ENCODE measurements at regions not wholly inside any gene's neighbourhood (a gene's known extent, or its start where the extent isn't known, plus 50 kb on each side); places are given as distances from the start of the nearest gene placed in this dataset.
A peak's percentile ranks its signal among the peaks of the same experiment; 100 is the strongest.

DNA sequence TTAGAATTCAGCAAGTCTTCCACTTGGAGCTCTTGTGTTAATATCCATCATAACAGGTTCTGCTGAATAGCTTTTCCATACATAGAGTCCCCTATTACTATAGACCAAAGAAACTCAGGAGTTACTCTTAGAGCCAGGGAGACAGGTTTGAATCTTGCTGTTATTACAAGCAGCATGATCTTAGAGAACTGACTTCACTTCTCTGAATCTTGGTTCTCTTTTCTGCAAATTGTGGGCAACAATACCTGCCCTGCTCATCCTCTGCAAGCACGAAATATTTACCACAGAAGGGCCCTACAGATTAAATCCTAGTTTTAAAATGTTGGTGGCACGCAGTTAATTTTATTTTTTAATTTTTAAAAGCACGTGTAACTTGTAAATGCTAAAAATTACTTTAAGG lies 111.7 kb downstream of the TLR4 start:
- Histone ChIP-seq H3K4me1 (replicated peaks in 1 of 2) (no peaks in the 10 kb centered on the region), H3K4me3 (no peak overlapping the region), H3K27me3 (no peaks in the 10 kb centered on the region), H3K27ac (no peak overlapping the region), H3K9me3 (replicated peaks in 1 of 3) (no peaks in the 10 kb centered on the region), H3K36me3 (replicated peaks in 1 of 2) (no peaks in the 10 kb centered on the region)
- 77 to 86% (median 80%) methylated on average over 3 of the region's 3 CpGs for WGBS, 4 donors
- DNase-seq: no peak
- intact Hi-C loops (cut with DNase I): no loop called here
- TF ChIP-seq POLR2A (IDR thresholded peaks at IDR 0.05): no peak
- TF ChIP-seq, protein P1, sequence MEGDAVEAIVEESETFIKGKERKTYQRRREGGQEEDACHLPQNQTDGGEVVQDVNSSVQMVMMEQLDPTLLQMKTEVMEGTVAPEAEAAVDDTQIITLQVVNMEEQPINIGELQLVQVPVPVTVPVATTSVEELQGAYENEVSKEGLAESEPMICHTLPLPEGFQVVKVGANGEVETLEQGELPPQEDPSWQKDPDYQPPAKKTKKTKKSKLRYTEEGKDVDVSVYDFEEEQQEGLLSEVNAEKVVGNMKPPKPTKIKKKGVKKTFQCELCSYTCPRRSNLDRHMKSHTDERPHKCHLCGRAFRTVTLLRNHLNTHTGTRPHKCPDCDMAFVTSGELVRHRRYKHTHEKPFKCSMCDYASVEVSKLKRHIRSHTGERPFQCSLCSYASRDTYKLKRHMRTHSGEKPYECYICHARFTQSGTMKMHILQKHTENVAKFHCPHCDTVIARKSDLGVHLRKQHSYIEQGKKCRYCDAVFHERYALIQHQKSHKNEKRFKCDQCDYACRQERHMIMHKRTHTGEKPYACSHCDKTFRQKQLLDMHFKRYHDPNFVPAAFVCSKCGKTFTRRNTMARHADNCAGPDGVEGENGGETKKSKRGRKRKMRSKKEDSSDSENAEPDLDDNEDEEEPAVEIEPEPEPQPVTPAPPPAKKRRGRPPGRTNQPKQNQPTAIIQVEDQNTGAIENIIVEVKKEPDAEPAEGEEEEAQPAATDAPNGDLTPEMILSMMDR (IDR thresholded peaks at IDR 0.05): no peak

DNA sequence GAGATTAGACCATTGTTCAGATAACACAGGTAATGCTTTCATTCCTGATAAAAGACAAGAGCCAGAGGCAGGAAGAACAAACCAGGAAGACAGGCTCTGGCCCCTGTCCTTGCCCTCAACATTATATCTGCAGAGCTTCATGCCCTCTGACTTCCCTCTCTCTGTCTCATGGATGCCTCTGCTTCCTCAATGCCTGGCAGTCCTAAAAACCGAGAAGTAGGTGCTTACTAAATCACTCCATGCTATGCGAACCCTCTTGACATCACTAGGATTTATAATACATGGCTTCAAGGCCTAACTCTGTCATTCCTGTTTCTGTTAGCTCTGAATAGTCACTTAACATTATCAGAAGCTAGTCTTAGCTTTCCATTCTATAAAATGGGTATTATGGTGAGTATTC lies 117.8 kb downstream of the TLR4 start:
- no peak for DNase-seq
- WGBS, 4 donors: 37 to 54% (median 50%) methylated on average over 2 of the region's 2 CpGs
- no peak for TF ChIP-seq POLR2A (IDR thresholded peaks at IDR 0.05)
- TF ChIP-seq, protein P1 (IDR thresholded peaks at IDR 0.05): no peak
- intact Hi-C loops (cut with DNase I): no loop called here
- H3K4me1 ChIP-seq (replicated peaks in 1 of 2): no peaks in the 10 kb centered on the region
- no peak overlapping the region for H3K27ac ChIP-seq
- no peaks in the 10 kb centered on the region for H3K27me3 ChIP-seq
- no peaks in the 10 kb centered on the region for H3K36me3 ChIP-seq (replicated peaks in 1 of 2)
- no peak overlapping the region for H3K4me3 ChIP-seq
- H3K9me3 ChIP-seq (replicated peaks in 1 of 3): no peaks in the 10 kb centered on the region

DNA sequence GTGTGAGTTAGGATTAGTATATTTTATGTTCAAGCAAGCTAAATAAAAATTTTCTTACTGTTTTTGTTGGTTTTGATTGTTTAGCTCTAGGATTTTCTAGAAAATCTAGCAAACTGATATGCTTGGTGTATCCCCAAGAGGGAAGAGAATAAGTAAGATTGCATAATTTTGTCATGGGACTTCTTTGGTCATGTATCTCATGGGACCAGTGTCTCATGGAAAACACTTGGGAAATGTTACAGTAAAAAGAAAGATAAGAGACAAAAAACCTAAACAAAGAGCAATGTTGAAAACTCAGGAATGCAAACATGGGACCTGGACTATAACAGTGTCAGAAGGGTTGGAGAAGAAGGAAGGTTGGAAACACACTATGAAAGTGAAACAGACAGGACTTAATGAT lies 119.4 kb downstream of the TLR4 start:
- no peak for DNase-seq
- TF ChIP-seq POLR2A (IDR thresholded peaks at IDR 0.05): no peak
- TF ChIP-seq, protein P1 (IDR thresholded peaks at IDR 0.05): no peak
- H3K4me1 ChIP-seq (replicated peaks in 1 of 2): no peaks in the 10 kb centered on the region
- H3K36me3 ChIP-seq (replicated peaks in 1 of 2): no peaks in the 10 kb centered on the region
- no peaks in the 10 kb centered on the region for H3K27me3 ChIP-seq
- H3K4me3 ChIP-seq: no peak overlapping the region
- H3K27ac ChIP-seq: no peak overlapping the region
- intact Hi-C loops (cut with DNase I): no loop called here
- H3K9me3 ChIP-seq (replicated peaks in 1 of 3): no peaks in the 10 kb centered on the region

DNA sequence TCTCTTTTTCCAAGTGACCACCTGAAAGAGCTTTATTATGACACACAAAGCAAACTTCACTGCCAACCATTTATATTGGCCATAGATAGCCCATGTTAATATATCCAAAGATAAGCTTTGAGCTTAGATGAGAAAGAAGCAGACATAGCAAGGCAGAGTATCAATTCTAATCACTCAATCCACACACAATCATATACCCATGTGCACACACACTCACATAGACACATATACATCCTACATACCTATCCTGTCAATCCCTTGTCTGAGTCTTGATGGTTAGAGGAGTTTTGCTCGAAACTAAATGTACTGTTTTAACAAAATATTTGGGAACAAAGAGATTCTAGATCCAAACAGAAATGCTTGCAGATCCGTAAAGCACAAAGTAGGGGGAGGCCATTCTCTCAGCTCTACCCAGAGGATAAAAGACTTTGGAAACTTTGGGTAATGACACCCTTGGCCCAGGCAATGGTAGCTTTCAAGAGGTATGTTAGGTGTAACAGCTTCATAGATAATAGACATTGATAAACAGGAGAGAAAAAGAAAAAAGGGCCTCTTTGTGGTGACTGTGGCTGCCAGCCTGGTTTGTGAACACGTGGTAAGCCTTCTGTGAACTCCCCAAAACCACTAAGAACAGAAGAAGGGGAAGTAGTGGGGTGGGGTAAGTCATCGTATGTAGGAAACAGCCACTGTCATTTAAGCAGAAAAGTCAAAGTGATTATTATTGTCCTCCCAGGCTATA lies 121.6 kb downstream of the TLR4 start:
- WGBS, 4 donors: 54 to 56% (median 55%) methylated on average over 4 of the region's 4 CpGs
- Histone ChIP-seq H3K4me1 (replicated peaks in 1 of 2) (no peaks in the 10 kb centered on the region), H3K9me3 (replicated peaks in 1 of 3) (no peaks in the 10 kb centered on the region), H3K4me3 (no peak overlapping the region), H3K36me3 (replicated peaks in 1 of 2) (no peaks in the 10 kb centered on the region), H3K27me3 (no peaks in the 10 kb centered on the region), H3K27ac (no peak overlapping the region)
- intact Hi-C loops (cut with DNase I): no loop called here
- DNase-seq: peak in 1 of 7 donors; percentile 11
- no peak for TF ChIP-seq POLR2A (IDR thresholded peaks at IDR 0.05)
- TF ChIP-seq, protein P1 (IDR thresholded peaks at IDR 0.05): no peak

All from adrenal gland (tissue), 9 donors.